ENCODE measurements at regions not wholly inside any gene's neighbourhood (a gene's known extent, or its start where the extent isn't known, plus 50 kb on each side); places are given as distances from the start of the nearest gene placed in this dataset.
"Not testable (repeated sequence)": the region's sequence is repeated elsewhere in the genome, so short reads cannot be mapped to it uniquely, and the experiment has no call there.

DNA sequence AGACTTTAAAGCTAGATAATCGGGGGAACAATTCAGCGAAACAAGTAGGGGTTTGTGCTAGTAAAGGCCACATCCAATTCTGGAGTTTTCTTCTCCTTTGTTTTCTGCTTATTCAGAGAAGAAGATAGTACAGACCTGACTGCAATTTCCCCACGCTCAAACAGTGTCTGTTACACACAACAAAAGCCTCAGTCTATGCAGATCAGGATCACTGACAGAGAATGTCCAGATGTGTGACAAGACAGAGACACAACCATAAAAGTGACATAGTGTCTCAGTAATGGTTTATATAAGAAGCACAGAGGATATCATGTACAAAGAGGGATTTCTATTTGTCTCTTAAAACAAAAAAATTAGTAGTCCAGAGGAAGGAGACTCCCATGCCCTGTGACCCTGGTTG lies 70.7 kb upstream of the GTF3A start:
- no peak for ATAC-seq
- Mint-ChIP-seq H3K36me3 (ENCODE audit: low read depth) (peaks cover 7% of the 10 kb centered on the region), H3K4me3 (peak overlapping the region; percentile 66), H3K4me1 (peaks cover 10% of the 10 kb centered on the region), H3K27me3 (peaks cover 34% of the 10 kb centered on the region), H3K27ac (peak overlapping the region; percentile 59)
- DNase-seq, result no peak
- H3K9me3 ChIP-seq (ENCODE audit: control insufficient read depth, low read length, poor library complexity, severe bottlenecking), result no peaks in the 10 kb centered on the region

- ATAC-seq (no peak), DNase-seq (no peak)
- no peak overlapping the region for H3K4me3 Mint-ChIP-seq
- H3K27me3 Mint-ChIP-seq, result peaks cover 34% of the 10 kb centered on the region
- H3K36me3 Mint-ChIP-seq (ENCODE audit: low read depth), result peaks cover 7% of the 10 kb centered on the region
- peak overlapping the region; percentile 59 for H3K27ac Mint-ChIP-seq
- peaks cover 10% of the 10 kb centered on the region for H3K4me1 Mint-ChIP-seq
- H3K9me3 ChIP-seq (ENCODE audit: control insufficient read depth, low read length, poor library complexity, severe bottlenecking), result no peaks in the 10 kb centered on the region
These were observed 70.0 kb upstream of the GTF3A start for GRCh38 chr13:27354379-27354778.

DNA sequence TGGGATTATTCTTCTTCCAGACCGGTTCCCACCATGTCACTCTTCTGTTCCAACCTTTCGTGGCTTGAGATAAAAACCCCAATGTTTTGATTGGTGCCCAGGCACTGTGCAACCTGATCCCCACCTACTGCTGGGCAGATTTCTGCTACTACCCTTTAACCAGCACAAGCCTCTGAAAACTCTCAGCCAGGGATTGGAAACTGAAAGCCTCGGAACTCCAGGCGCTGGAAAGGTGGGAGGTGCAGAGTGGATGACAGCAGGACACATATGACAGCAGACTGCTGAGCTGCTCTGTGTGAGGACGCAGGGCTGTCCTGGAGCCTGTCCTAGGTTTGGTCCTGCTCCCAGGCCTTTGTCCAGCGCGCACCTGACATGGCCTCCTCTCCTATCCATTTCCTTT lies 68.5 kb upstream of the GTF3A start:
- no peaks in the 10 kb centered on the region for H3K9me3 ChIP-seq (ENCODE audit: control insufficient read depth, low read length, poor library complexity, severe bottlenecking)
- peaks cover 6% of the 10 kb centered on the region for H3K36me3 Mint-ChIP-seq (ENCODE audit: low read depth)
- H3K27ac Mint-ChIP-seq, result no peak overlapping the region
- no peak for DNase-seq
- H3K4me1 Mint-ChIP-seq, result peaks cover 10% of the 10 kb centered on the region
- H3K4me3 Mint-ChIP-seq, result no peak overlapping the region
- H3K27me3 Mint-ChIP-seq, result peaks cover 40% of the 10 kb centered on the region
- ATAC-seq, result no peak

DNA sequence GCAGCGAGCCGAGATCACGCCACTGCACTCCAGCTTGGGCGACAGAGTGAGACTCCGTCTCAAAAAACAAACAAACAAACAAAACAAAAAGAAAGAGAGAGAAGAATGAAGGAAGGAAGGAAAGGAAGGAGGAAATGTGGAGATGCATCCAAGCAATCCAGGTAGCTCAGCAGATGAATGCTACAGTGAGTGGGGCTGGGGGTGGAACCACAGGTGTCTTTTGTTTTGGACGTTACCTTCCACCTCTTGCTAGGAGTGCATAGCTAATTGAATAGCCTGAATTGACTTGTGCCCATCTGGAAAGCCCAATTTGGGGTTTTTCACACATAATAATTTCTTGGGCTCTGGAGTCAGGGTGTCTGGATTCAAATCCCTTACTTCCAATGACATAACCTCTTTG lies 66.0 kb upstream of the GTF3A start:
- Mint-ChIP-seq H3K36me3 (ENCODE audit: low read depth) (peaks cover 6% of the 10 kb centered on the region), H3K27ac (no peak overlapping the region), H3K4me3 (no peak overlapping the region), H3K27me3 (peaks cover 38% of the 10 kb centered on the region), H3K4me1 (peaks cover 3% of the 10 kb centered on the region)
- DNase-seq (no peak), ATAC-seq (no peak)
- H3K9me3 ChIP-seq (ENCODE audit: control insufficient read depth, low read length, poor library complexity, severe bottlenecking), result no peaks in the 10 kb centered on the region

DNA sequence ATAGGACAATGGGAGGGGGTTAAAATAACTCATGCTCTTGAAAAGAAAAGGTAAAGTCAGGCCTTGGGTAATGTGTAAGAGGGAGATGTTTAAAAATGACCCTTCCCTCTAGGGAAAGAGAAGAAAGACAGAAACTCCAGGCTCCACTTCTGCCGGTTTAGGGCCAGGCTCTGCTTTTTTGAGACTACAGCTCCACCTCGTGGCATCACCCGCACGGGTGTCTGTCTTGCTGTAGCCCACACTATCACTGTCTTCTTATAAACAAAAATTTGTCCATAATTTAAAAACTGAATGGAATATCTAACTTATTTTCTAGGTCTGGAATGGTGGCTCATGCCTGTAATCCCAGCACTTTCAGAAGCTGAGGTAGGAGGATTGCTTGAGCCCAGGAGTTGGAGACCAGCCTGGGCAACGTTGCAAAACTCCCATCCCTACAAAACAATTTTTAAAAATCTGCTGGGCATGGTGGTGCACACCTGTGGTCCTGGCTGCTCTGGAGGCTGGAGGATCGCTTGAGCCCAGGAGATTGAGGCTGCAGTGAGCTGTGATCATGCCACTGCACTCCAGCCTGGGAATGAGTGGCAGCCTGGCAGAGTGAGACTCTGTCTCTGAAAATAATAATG lies 65.1 kb upstream of the GTF3A start:
- peaks cover 35% of the 10 kb centered on the region for H3K27me3 Mint-ChIP-seq
- H3K36me3 Mint-ChIP-seq (ENCODE audit: low read depth), result peaks cover 6% of the 10 kb centered on the region
- no peaks in the 10 kb centered on the region for H3K9me3 ChIP-seq (ENCODE audit: control insufficient read depth, low read length, poor library complexity, severe bottlenecking)
- no peak overlapping the region for H3K4me3 Mint-ChIP-seq
- no peak overlapping the region for H3K27ac Mint-ChIP-seq
- H3K4me1 Mint-ChIP-seq, result peaks cover 2% of the 10 kb centered on the region
- peak; percentile 55 for ATAC-seq
- peak; percentile 32 to 50 (median 41) for DNase-seq

- Mint-ChIP-seq H3K4me3 (no peak overlapping the region), H3K4me1 (peaks cover 2% of the 10 kb centered on the region), H3K27ac (no peak overlapping the region), H3K36me3 (ENCODE audit: low read depth) (peaks cover 6% of the 10 kb centered on the region), H3K27me3 (peaks cover 39% of the 10 kb centered on the region)
- no peak for DNase-seq
- no peak for ATAC-seq
- H3K9me3 ChIP-seq (ENCODE audit: control insufficient read depth, low read length, poor library complexity, severe bottlenecking), result no peaks in the 10 kb centered on the region
These were observed 63.9 kb upstream of the GTF3A start for GRCh38 chr13:27360562-27360961.

DNA sequence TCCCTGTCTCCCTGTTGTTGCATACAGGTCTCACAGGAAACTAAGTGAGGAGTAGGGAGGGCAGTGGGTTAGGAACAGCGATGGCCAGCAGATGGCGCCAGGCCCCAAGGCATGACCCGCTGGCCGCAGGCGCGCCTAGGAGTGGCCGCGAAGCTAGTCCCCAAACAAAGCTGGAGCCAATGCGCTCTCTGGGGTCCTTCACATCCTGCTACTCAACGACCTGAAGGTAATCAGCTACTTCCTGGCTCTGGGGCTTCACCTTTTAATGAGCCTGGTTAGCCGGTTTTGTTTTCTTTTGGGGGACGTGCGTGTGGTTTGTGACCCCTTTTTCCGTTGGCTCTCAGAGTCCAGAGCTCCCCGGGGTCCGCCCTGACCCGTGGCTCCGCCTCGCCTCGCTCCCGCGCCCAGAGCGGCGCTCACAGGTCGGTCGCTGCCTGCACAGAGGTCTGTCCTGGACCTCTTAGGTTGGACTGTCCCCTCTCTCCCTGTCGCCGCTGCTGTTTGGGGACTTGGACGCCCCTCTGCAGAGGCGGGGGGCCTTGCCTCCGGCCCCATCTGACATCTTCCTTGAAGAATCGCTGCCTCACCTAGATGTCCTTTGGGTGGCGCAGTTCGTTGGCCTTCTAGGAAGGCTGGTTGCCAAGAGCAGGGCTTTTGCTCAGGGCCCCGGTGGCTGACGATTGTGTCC lies 62.2 kb upstream of the GTF3A start:
- H3K9me3 ChIP-seq (ENCODE audit: control insufficient read depth, low read length, poor library complexity, severe bottlenecking), result no peaks in the 10 kb centered on the region
- H3K36me3 Mint-ChIP-seq (ENCODE audit: low read depth), result peaks cover 2% of the 10 kb centered on the region
- H3K4me3 Mint-ChIP-seq, result peak overlapping the region; percentile 63
- H3K27me3 Mint-ChIP-seq, result peaks cover 39% of the 10 kb centered on the region
- H3K4me1 Mint-ChIP-seq, result peaks cover 2% of the 10 kb centered on the region
- no peak overlapping the region for H3K27ac Mint-ChIP-seq
- DNase-seq (peak; percentile 55 to 67 (median 65)), ATAC-seq (peak; percentile 93)

DNA sequence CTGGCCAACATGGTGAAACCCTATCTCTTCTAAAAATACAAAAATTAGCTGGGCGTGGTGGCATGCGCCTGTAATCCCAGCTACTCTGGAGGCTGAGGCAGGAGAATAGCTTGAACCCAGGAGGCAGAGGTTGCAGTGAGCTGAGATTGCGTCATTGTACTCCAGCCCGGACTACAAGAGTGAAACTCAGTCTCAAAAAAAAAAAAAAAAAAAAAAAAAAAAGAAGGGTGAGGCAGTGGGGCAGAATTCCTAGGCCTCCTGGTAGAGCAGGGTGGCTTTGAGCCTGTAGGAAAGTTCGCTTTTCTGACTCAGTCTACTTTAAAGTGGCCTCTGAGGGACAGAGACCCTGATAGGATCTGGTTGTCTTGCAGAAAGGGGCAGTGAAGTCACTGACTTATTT lies 60.8 kb upstream of the GTF3A start:
- H3K27ac Mint-ChIP-seq; ATAC-seq; DNase-seq; H3K36me3 Mint-ChIP-seq (ENCODE audit: low read depth); H3K9me3 ChIP-seq (ENCODE audit: control insufficient read depth, low read length, poor library complexity, severe bottlenecking); H3K4me1 Mint-ChIP-seq; H3K4me3 Mint-ChIP-seq: not testable (repeated sequence)
- H3K27me3 Mint-ChIP-seq, result peaks cover 50% of the 10 kb centered on the region

- DNase-seq (no peak), ATAC-seq (no peak)
- no peaks in the 10 kb centered on the region for H3K4me1 Mint-ChIP-seq
- no peaks in the 10 kb centered on the region for H3K36me3 Mint-ChIP-seq (ENCODE audit: low read depth)
- H3K27me3 Mint-ChIP-seq, result peaks cover 34% of the 10 kb centered on the region
- H3K27ac Mint-ChIP-seq, result no peak overlapping the region
- no peaks in the 10 kb centered on the region for H3K9me3 ChIP-seq (ENCODE audit: control insufficient read depth, low read length, poor library complexity, severe bottlenecking)
- no peak overlapping the region for H3K4me3 Mint-ChIP-seq
These were observed 56.8 kb upstream of the GTF3A start for GRCh38 chr13:27367570-27367969.

GRCh38 chr13:27370305-27370872 lies 54.0 kb upstream of the GTF3A start:
- H3K9me3 ChIP-seq (ENCODE audit: control insufficient read depth, low read length, poor library complexity, severe bottlenecking), result no peaks in the 10 kb centered on the region
- Mint-ChIP-seq H3K27me3 (peaks cover 44% of the 10 kb centered on the region), H3K27ac (no peak overlapping the region), H3K36me3 (ENCODE audit: low read depth) (no peaks in the 10 kb centered on the region), H3K4me3 (no peak overlapping the region), H3K4me1 (peaks cover 3% of the 10 kb centered on the region)
- DNase-seq (no peak), ATAC-seq (no peak)

DNA sequence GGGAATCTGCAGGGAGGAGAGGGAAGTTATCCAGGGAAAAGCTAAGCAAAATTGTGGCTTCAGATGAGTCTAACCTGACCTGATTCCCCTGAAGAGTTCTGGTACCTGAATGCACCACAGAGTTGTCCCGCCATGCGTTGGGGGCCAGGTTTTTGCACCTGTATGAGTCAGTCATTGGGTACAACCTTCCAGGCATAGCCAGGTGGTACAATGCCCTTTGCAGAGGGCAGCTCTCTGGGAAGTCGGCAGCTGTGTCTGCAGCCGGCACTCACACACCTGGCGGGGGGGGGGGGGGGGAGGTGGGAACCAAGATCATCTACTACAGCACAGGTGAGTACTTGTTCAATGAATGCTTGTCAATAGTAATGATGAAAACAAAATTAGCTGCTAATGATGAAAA lies 52.5 kb upstream of the GTF3A start:
- H3K4me3 Mint-ChIP-seq, result no peak overlapping the region

DNA sequence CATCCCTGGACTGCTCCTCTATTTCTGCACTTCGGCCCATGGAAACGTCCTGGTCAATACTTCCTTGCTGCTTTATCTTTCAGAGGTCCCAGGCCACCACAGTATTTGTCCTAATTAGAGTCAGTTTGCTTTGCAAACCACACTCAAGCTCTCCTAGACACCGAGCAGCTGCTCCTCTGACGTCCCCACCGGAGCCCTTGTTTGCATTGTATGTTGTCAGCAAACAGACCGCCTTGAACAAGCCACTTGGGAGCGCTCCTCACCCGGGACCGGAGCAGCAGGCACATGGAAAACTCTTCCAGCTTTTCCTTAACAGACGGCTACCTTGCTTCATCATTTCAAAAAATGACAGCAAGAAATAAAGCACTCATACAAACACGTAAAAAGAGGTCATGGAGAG lies 51.5 kb upstream of the GTF3A start:
- Mint-ChIP-seq H3K27me3 (peaks cover 32% of the 10 kb centered on the region), H3K4me3 (no peak overlapping the region), H3K36me3 (ENCODE audit: low read depth) (no peaks in the 10 kb centered on the region), H3K27ac (no peak overlapping the region), H3K4me1 (peaks cover 3% of the 10 kb centered on the region)
- H3K9me3 ChIP-seq (ENCODE audit: control insufficient read depth, low read length, poor library complexity, severe bottlenecking), result no peaks in the 10 kb centered on the region
- no peak for ATAC-seq
- no peak for DNase-seq

More for the DNA sequence above, 52.5 kb upstream of the GTF3A start:
- H3K9me3 ChIP-seq (ENCODE audit: control insufficient read depth, low read length, poor library complexity, severe bottlenecking), result no peaks in the 10 kb centered on the region
- Mint-ChIP-seq H3K36me3 (ENCODE audit: low read depth) (no peaks in the 10 kb centered on the region), H3K27ac (no peak overlapping the region), H3K27me3 (peaks cover 41% of the 10 kb centered on the region), H3K4me1 (peaks cover 3% of the 10 kb centered on the region)
- ATAC-seq, result no peak
- DNase-seq, result no peak

DNA sequence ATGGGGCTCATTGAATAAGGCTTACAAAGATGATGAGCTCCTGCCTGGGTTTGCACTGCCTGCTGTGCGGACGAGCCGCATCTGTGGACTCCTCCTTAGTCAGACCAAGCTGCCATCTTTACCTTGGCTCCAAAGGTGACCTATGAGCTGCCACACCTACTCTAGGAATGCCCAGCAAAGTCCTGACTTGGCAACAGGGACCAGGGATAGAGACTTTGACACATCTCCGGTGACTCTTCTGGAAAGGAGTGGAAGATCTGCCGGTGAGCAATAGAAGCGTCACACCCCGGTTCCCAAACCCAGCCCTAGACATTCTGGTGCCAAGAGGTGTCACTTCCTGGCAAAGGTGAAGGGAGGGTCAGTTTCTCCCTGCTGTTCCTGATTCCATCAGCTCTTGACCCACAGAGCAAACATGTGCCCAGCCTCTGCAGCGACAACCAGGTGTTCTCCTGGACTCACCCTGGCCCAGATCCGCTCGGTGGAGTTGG lies 50.2 kb upstream of the GTF3A start:
- no peaks in the 10 kb centered on the region for H3K36me3 Mint-ChIP-seq (ENCODE audit: low read depth)
- no peak for ATAC-seq
- H3K27me3 Mint-ChIP-seq, result peaks cover 29% of the 10 kb centered on the region
- DNase-seq, result no peak
- H3K4me1 Mint-ChIP-seq, result peaks cover 3% of the 10 kb centered on the region
- no peak overlapping the region for H3K27ac Mint-ChIP-seq
- H3K9me3 ChIP-seq (ENCODE audit: control insufficient read depth, low read length, poor library complexity, severe bottlenecking), result no peaks in the 10 kb centered on the region
- H3K4me3 Mint-ChIP-seq, result no peak overlapping the region

Measured in T-helper 17 cell (primary cell).